Liver (tissue), 8 donors: ENCODE measurements at regions not wholly inside any gene's neighbourhood (a gene's known extent, or its start where the extent isn't known, plus 50 kb on each side); places are given as distances from the start of the nearest gene placed in this dataset.

Source experiments
- DNase-seq: peaks from one replicate; pipeline ENCODE4 v3.0.0-alpha.2; 2017; ENCODE audit warnings: low spot score
- H3K27ac ChIP-seq, 2 donors: one replicate each; pipeline ENCODE4 v1.7.0; 2013; ENCODE audit warnings: inconsistent platforms in 2 of 2, low read length in 2 of 2, control low read depth in 1 of 2, low read depth in 1 of 2, mild to moderate bottlenecking in 1 of 2
- H3K27me3 ChIP-seq, 4 donors: one replicate each; pipeline versions ENCODE4 v1.6.1 to v1.7.0; 2013; ENCODE audit warnings: low read length in 3 of 4, inconsistent platforms in 1 of 4, mild to moderate bottlenecking in 1 of 4, moderate library complexity in 1 of 4; ENCODE audit not compliant: control insufficient read depth in 4 of 4, insufficient read depth in 4 of 4
- H3K36me3 ChIP-seq, 4 donors: one replicate each; pipeline versions ENCODE4 v1.6.1 to v1.7.0; 2013; ENCODE audit warnings: low read length in 3 of 4, mild to moderate bottlenecking in 3 of 4, low read depth in 1 of 4, moderate library complexity in 1 of 4; ENCODE audit not compliant: control insufficient read depth in 4 of 4, insufficient read depth in 3 of 4
- H3K4me1 ChIP-seq, 4 donors: one replicate each; pipeline versions ENCODE4 v1.6.1 to v1.7.0; 2013; ENCODE audit warnings: low read length in 3 of 4, mild to moderate bottlenecking in 3 of 4, moderate library complexity in 1 of 4; ENCODE audit not compliant: control insufficient read depth in 4 of 4, insufficient read depth in 4 of 4
- H3K4me3 ChIP-seq, 3 donors: one replicate each; pipeline versions ENCODE4 v1.6.1 to v1.7.0; 2013; ENCODE audit warnings: low read length in 3 of 3, control low read depth in 1 of 3, low read depth in 1 of 3, mild to moderate bottlenecking in 1 of 3
- H3K9ac ChIP-seq, 2 donors: one replicate each; pipeline ENCODE4 v1.7.0; 2013; ENCODE audit warnings: low read length in 2 of 2, mild to moderate bottlenecking in 2 of 2, moderate library complexity in 2 of 2, control low read depth in 1 of 2, low read depth in 1 of 2
- H3K9me3 ChIP-seq, 4 donors: one replicate each; pipeline versions ENCODE4 v1.6.1 to v1.7.0; 2013; ENCODE audit warnings: low read length in 3 of 4; ENCODE audit not compliant: control insufficient read depth in 4 of 4
- CTCF ChIP-seq: fragments of 150-350 bp; IDR thresholded peaks from 2 replicates; pipeline ENCODE4 v1.5.1; 2017; ENCODE audit warnings: improper control_type of control experiment, low read depth, low read length; ENCODE audit not compliant: missing input control
- EGR1 ChIP-seq, 2 donors: IDR thresholded peaks; 2 replicates each; pipeline ENCODE4 v1.6.1; 2016 to 2018; ENCODE audit warnings: antibody characterized with exemption in 2 of 2, low read depth in 2 of 2
- FOXA1 ChIP-seq: IDR thresholded peaks from 2 replicates; pipeline ENCODE4 v1.6.1; 2016; ENCODE audit warnings: antibody characterized with exemption
- FOXA2 ChIP-seq: IDR thresholded peaks from 2 replicates; pipeline ENCODE4 v1.6.1; 2016; ENCODE audit warnings: antibody characterized with exemption
- GABPA ChIP-seq, 2 donors: IDR thresholded peaks in 1 of 2; conservative IDR thresholded peaks in 1 of 2; 2 replicates each; pipeline ENCODE4 v1.6.1; 2016; ENCODE audit warnings: antibody characterized with exemption in 2 of 2, mild to moderate bottlenecking in 1 of 2, moderate library complexity in 1 of 2
- HNF4A ChIP-seq, 2 donors: conservative IDR thresholded peaks; 2 replicates each; pipeline ENCODE4 v1.6.1; 2016; ENCODE audit warnings: antibody characterized with exemption in 2 of 2, mild to moderate bottlenecking in 2 of 2
- HNF4G ChIP-seq: IDR thresholded peaks from 2 replicates; pipeline ENCODE4 v1.6.1; 2016; ENCODE audit warnings: antibody characterized with exemption
- JUND ChIP-seq, 2 donors: IDR thresholded peaks; 2 replicates each; pipeline ENCODE4 v1.6.1; 2016; ENCODE audit warnings: antibody characterized with exemption in 2 of 2
- NR2F2 ChIP-seq: IDR thresholded peaks from 2 replicates; pipeline ENCODE4 v1.6.1; 2016; ENCODE audit warnings: antibody characterized with exemption
- RAD21 ChIP-seq, 2 donors: IDR thresholded peaks; 2 replicates each; pipeline ENCODE4 v1.6.1; 2016; ENCODE audit warnings: antibody characterized with exemption in 2 of 2, mild to moderate bottlenecking in 2 of 2
- REST ChIP-seq: IDR thresholded peaks from 2 replicates; pipeline ENCODE4 v1.6.1; 2016; ENCODE audit warnings: antibody characterized with exemption, mild to moderate bottlenecking
- RXRA ChIP-seq, 2 donors: IDR thresholded peaks; 2 replicates each; pipeline ENCODE4 v1.6.1; 2017 to 2018; ENCODE audit warnings: antibody characterized with exemption in 2 of 2, mild to moderate bottlenecking in 1 of 2
- SP1 ChIP-seq: IDR thresholded peaks from 2 replicates; pipeline ENCODE4 v1.6.1; 2018; ENCODE audit warnings: antibody characterized with exemption, mild to moderate bottlenecking
- TAF1 ChIP-seq: conservative IDR thresholded peaks from 2 replicates; pipeline ENCODE4 v1.6.1; 2016; ENCODE audit warnings: antibody characterized with exemption, mild to moderate bottlenecking
- YY1 ChIP-seq: IDR thresholded peaks from 2 replicates; pipeline ENCODE4 v1.6.1; 2016; ENCODE audit warnings: antibody characterized with exemption, mild to moderate bottlenecking
- ZBTB33 ChIP-seq: IDR thresholded peaks from 2 replicates; pipeline ENCODE4 v1.6.1; 2016; ENCODE audit warnings: antibody characterized with exemption
- WGBS: extraction: QIAGEN DNeasy Blood & Tissue Kit; methylation state at CpG from one replicate; pipeline ENCODE4 v1.1.7; 2013; 5-methylcytosine and 5-hydroxymethylcytosine counted together
- TF ChIP-seq, protein P1 (sequence below): IDR thresholded peaks from 2 replicates; pipeline ENCODE4 v1.6.1; 2016; ENCODE audit warnings: antibody characterized with exemption
- TF ChIP-seq, protein P2 (sequence below): IDR thresholded peaks from 2 replicates; pipeline ENCODE4 v1.6.1; 2016; ENCODE audit warnings: antibody characterized with exemption
- donor health status: healthy.
- donor health status: healthy.
- donor health status: healthy.
- donor health status: healthy.
- donor health status: healthy.

DNA sequence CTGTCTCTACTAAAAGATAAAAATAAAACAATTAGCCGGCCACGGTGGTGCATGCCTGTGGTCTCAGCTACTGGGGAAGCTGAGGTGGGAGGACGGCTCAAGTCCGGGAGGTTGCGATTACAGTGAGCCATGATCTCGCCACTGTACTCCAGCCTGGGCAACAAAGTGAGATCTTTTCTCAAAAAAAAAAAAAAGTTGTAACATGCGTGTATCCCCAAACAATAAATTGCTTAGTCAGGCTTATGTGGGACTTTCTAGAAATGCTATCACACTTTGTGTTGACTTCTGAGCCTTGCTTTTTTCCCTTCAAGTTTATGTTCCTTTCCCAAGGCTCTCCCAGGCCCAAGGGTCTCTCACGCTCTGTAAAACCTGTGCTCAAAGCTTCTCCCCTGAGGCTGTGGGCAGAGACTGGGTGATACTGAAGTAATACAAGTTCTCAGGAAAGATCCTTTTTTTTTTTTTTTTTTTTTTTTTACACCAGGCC, 88.0 kb upstream of the TNS3 start:
- Histone ChIP-seq H3K36me3 (no peaks in the 10 kb centered on the region), H3K4me1 (peaks cover 0 to 4% (median 1%) of the 10 kb centered on the region in 4 donors), H3K27me3 (no peaks in the 10 kb centered on the region), H3K9me3 (no peaks in the 10 kb centered on the region), H3K4me3 (no peak overlapping the region), H3K27ac (peak overlapping the region in 1 of 2 donors; percentile 9), H3K9ac (no peak overlapping the region)
- 71% methylated on average over 8 of the region's 8 CpGs for WGBS
- no peak for DNase-seq
- TF ChIP-seq FOXA1 (no peak), TAF1 (no peak), CTCF (no peak), ZBTB33 (no peak), JUND (IDR thresholded peaks at IDR 0.05) (no peak)
- TF ChIP-seq, protein P1, sequence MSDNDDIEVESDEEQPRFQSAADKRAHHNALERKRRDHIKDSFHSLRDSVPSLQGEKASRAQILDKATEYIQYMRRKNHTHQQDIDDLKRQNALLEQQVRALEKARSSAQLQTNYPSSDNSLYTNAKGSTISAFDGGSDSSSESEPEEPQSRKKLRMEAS: no peak

GRCh38 chr7:47669178-47669891, 87.4 kb upstream of the TNS3 start:
- Histone ChIP-seq H3K27me3 (no peaks in the 10 kb centered on the region), H3K9me3 (no peaks in the 10 kb centered on the region), H3K4me1 (peaks cover 0 to 4% (median 1%) of the 10 kb centered on the region in 4 donors), H3K36me3 (no peaks in the 10 kb centered on the region), H3K27ac (peak overlapping the region; percentile 9 to 77), H3K9ac (no peak overlapping the region), H3K4me3 (no peak overlapping the region)
- no peak for DNase-seq
- WGBS: 76% methylated on average over 10 of the region's 10 CpGs
- TF ChIP-seq RAD21 (IDR thresholded peaks at IDR 0.05) (no peak), FOXA1 (no peak), FOXA2 (no peak), REST (no peak), ZBTB33 (no peak), GABPA (IDR thresholded peaks at IDR 0.05 in 1 of 2, conservative IDR thresholded peaks at IDR 0.05 in 1 of 2) (no peak), TAF1 (no peak), HNF4A (conservative IDR thresholded peaks at IDR 0.05) (no peak), RXRA (IDR thresholded peaks at IDR 0.05) (no peak), NR2F2 (no peak), YY1 (no peak), SP1 (no peak), HNF4G (no peak), CTCF (no peak), EGR1 (IDR thresholded peaks at IDR 0.05; ENCODE audit: low read depth in 2 of 2) (no peak), JUND (IDR thresholded peaks at IDR 0.05) (no peak)
- TF ChIP-seq, protein P1: no peak
- TF ChIP-seq, protein P2, sequence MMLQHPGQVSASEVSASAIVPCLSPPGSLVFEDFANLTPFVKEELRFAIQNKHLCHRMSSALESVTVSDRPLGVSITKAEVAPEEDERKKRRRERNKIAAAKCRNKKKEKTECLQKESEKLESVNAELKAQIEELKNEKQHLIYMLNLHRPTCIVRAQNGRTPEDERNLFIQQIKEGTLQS: no peak
